HL-60 (cell line): ENCODE measurements at regions not wholly inside any gene's neighbourhood (a gene's known extent, or its start where the extent isn't known, plus 50 kb on each side); places are given as distances from the start of the nearest gene placed in this dataset.
"Not testable (repeated sequence)": the region's sequence is repeated elsewhere in the genome, so short reads cannot be mapped to it uniquely, and the experiment has no call there.

ENCODE experiments used
- DNase-seq, 2 experiments: peaks; one replicate each; pipeline ENCODE4 v3.0.0-alpha.2; 2010 to 2020; ENCODE audit warnings: low read depth in 1 of 2, low spot score in 1 of 2
- H3K27ac ChIP-seq: fragments of 250-450 bp; sonication (Bioruptor Pico); replicated peaks from 2 replicates; pipeline ENCODE4 v1.5.1; 2020; ENCODE audit warnings: mild to moderate bottlenecking, moderate library complexity
- H3K27me3 ChIP-seq: fragments of 250-450 bp; sonication (Bioruptor Pico); 2 replicates; pipeline ENCODE4 v1.5.1; 2021; ENCODE audit warnings: mild to moderate bottlenecking, moderate library complexity; ENCODE audit not compliant: insufficient read depth, poor library complexity, severe bottlenecking
- H3K4me3 ChIP-seq: replicated peaks from 2 replicates; pipeline ENCODE4 v1.5.1; 2011; ENCODE audit warnings: mild to moderate bottlenecking, control low read depth, low read length; ENCODE audit not compliant: insufficient read depth

DNA sequence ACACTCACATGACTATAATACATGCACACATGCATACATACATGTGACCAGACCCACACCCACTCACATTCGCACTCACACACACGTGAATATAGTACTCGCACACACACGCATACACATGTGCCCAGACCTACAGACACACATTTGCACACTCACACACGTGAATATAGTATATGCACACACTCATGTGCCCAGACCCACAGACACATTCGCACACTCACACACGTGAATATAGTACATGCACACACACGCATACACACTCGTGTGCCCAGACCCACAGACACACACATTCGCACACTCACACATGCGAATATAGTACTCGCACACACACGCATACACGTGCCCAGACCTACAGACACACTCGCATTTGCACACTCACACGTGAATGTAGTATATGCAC lies 186.9 kb downstream of the NPIPB11 start:
- H3K27me3 ChIP-seq, H3K4me3 ChIP-seq, H3K27ac ChIP-seq, DNase-seq: not testable (repeated sequence)

DNA sequence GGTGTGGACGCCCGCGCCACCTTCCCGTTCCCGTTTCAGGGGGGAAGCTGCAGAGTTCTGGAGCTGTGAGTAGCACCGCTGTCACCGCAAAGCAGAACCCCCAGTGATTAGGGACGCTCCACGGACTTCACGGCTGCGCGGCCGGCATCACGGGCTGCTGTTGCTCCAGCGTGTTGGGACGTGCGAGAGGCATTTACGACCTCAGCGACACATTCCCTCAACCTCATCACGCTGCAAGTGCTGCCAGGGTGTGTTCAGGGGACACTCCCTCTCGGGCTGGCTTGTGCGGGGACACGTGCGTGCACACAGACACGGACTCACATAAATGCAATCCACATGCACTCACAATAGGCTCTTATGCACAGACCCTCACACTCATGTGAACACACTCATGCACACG lies 187.9 kb downstream of the NPIPB11 start:
- H3K27ac ChIP-seq, DNase-seq, H3K4me3 ChIP-seq: not testable (repeated sequence)

DNA sequence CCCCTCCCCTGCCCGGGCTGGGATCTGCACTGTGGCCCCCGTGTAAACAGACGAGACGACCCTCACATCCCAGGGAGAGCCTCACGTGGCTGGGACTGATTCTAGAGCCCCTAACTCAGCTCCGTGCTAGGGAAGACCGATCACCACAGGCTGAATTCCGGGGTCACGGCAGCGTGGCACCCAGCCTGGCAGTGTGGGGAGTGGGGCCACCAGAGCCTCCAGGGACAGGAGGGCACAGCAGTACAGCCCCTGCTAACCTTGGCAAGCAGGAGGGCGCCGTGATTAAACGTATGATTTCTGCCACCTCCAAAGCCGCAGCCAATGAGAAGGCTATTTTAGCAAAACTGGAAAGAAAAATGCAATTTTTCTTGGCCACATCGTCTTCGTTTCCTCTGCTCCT lies 188.3 kb downstream of the NPIPB11 start:
- H3K27me3 ChIP-seq, H3K4me3 ChIP-seq, H3K27ac ChIP-seq, DNase-seq: not testable (repeated sequence)

More for the DNA sequence above, 187.9 kb downstream of the NPIPB11 start:
- H3K27me3 ChIP-seq: not testable (repeated sequence)

DNA sequence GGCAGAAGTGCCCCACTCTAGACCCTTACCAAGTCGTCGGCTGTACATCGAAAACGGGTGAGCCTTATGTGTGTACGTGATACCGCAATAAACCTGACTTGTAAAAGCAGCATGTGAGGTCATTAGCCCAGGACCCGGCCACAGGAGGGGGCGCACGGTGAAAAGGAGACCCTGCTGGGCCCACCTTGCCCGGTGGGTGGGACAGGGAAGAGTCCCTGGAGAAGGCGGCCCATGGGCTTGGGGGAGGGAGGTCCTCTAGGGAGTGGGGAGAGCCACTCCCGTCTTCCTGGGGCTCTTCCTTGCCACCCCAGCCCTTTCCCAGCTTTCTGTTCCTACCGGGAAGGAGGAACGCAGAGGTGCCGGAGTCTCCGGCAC lies 188.8 kb downstream of the NPIPB11 start:
- not testable (repeated sequence) for H3K27me3 ChIP-seq, H3K4me3 ChIP-seq, H3K27ac ChIP-seq

DNA sequence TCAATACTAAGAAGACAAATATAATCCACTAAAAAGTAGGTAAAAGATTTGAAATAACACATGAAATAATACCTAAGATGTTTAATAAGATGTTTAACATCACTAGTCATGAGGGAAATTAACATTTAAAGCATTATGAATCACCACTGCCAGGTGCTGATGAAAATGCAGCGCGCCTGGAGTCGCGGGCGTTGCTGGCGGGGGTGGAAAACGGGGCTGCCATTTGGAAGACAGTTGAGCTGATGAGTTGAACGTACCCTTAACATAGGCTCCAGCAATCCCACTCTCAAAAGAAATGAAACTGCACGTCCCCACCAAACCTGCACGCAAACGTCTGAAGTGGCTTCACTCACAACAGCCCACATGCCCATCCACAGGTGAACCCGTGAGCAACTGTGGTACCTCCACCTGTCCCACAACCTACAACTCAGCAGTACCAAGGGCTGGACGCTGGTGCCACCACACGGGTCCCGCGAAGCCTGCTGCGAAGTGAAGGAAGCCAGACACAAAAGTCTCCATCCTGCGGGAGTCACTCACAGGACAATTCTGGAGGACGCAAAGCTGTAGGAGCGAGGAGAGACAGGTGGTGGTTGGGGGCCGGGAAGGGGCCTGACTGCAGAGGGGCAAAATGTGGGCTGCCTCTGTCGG lies 189.3 kb downstream of the NPIPB11 start:
- H3K27me3 ChIP-seq, H3K27ac ChIP-seq, DNase-seq, H3K4me3 ChIP-seq: not testable (repeated sequence)

More for the DNA sequence above, 188.8 kb downstream of the NPIPB11 start:
- DNase-seq: not testable (repeated sequence)

DNA sequence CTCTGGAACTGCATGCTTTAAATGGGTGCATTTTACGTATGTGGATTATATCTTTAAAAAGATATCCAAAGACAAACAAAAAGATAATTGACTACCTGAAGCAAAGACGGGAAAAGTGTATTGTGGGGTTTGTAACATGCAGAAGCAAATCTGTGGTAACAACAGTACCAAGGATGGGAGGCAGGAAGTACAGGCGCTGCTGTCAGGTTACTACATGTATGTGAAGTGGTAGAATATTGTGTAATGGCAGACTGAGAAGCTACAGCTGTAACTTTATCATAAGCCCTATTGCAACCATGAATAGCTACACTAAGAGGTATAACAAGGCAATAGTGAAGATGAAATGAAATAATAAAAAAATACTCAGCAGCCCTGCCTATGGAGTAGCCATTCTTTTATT lies 192.7 kb downstream of the NPIPB11 start:
- DNase-seq: peak in 1 of 2 experiments; percentile 44

DNA sequence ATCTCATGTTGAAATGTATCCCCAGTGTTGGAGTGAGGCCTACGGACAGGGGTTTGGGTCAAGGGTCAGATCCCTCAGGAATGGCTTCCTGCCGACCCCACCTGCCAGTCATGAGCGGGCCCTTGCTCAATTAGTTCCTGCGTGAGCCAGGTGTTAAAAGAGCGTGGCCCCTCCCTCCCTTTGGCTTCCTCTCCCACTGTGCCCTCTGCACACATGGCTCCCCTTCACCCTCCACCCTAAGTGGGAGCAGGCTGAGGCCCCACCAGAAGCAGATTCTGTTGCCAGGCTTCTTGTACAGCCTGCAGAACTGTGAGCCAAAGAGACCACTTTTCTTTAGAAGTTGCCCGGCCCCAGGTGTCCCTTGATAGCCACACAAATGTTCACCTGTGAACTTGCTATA lies 193.3 kb downstream of the NPIPB11 start:
- not testable (repeated sequence) for H3K27ac ChIP-seq, H3K4me3 ChIP-seq, H3K27me3 ChIP-seq, DNase-seq

More for the DNA sequence above, 192.7 kb downstream of the NPIPB11 start:
- H3K4me3 ChIP-seq, H3K27ac ChIP-seq, H3K27me3 ChIP-seq: not testable (repeated sequence)

DNA sequence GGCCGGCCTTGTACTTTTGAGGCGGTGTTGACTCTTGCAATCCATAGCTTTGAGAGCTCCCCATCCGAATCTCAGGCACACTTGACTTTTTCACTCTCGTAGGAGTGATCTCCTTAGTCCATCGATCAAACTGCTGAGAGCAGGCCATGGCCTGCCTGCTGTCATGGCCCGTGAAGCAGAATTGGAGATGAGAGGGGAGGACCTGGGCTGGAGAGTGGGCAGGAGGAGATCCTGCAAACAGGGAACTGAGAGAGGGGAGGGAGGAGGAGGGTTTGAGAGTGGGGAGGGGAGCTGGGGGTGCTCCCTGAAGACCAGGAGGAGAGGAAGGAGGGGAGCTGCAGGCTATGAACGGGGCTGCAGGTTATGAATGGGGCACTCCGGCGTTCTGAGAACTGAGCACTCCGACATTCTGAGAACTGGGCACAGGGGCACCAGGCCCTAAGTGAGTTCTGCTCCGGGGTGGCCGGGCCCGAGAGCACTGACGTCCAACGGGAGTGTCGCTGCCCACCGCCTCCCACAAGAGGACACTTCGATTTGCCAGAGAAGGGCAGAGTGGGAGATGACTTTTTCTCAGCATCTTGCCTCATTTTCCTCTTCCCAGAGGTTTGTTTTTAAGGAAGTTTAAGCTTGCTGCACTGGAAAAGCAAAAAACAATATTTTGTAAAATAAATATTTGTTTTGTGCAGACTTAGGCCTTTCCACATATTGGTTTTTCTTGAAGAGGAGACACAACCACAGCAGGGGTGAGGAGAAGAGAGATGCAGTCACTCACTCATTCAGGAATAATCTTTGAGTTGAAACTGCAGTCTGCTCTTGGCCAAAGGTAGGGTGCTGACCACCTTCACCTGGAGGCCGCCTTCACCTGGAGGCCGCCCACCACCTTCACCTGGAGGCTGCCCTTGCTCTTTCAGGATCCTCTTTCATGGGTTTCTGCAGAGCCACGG lies 194.2 kb downstream of the NPIPB11 start:
- not testable (repeated sequence) for H3K27ac ChIP-seq, H3K4me3 ChIP-seq, H3K27me3 ChIP-seq, DNase-seq

DNA sequence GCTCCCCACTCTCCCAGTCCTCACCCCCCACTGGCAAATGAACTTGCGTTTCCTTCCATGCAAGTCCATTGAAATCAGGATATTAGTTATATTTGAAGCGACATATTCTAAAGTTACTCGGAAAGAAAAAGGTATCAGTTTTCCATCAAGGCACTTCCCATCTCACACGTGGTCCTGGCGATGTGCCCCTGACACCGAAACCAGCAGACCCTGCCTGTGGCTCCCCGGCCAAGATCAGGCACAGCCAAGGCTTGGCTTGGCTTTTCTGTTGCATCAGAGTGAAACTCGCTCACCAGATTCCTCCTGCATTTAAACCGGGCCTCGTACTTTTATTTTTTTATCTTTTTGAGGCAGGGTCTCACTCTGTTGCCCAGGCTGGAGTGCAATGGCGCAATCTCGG lies 195.1 kb downstream of the NPIPB11 start:
- H3K27me3 ChIP-seq, DNase-seq, H3K27ac ChIP-seq, H3K4me3 ChIP-seq: not testable (repeated sequence)

DNA sequence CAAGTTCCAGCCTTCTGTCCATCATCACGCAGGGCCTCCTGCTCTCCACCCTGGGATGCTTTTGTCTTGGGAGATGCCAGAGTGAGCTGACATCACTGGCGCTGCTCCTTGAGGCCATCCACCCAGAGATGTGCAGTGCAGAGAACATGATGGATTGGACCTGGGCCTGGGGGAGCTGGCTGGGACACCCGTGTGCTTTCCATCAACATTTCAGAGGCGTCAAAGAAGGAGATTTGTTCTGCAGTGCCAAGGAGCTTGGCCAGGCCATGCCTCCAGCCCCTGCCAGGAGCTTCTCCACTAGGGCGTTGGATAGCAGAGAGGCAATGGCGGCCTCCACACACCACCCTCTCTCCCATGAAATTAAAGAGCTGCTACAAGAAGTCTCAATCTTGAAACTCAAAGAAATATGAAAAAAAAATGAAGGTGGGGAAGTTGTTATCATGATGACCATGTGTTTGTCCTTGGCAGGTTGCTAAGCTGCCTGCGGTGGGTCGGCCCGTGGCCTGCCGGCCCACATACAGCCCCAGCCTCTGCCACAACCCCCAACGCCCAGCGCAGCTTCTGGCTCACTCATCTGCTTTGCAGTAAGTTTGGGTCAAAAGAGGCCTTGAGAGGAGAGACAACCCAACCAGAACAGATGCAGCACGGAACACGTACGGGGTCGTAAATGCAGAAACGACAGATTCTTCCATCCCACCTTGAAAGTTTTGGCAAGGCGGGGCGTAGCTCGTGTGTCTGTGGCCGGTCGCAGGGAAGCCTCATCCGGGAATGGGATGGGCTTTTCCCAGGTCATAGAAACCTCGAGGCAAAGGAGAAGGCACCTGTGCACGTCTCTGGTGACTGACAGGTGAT lies 196.0 kb downstream of the NPIPB11 start:
- not testable (repeated sequence) for DNase-seq, H3K4me3 ChIP-seq, H3K27me3 ChIP-seq, H3K27ac ChIP-seq

DNA sequence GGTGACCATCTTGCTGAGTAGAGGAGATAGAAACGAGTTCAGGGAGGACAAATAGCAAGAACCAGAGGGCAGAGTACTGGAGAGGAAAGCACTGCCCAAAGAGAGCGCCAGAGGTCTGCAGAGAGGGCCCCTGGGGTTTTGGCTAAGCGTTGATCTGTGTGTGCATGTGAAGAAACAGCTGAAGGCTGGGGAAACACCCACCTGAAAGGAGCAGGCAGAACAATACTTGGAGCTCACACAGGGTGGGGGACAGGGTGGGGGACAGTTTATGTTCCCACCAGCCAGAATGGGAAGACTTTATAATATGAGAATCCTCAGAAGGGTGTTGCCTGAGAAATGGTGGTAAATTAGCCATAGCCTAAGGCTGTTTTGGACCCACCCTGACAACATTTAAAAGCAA lies 200.4 kb downstream of the NPIPB11 start:
- H3K4me3 ChIP-seq, DNase-seq, H3K27me3 ChIP-seq, H3K27ac ChIP-seq: not testable (repeated sequence)

DNA sequence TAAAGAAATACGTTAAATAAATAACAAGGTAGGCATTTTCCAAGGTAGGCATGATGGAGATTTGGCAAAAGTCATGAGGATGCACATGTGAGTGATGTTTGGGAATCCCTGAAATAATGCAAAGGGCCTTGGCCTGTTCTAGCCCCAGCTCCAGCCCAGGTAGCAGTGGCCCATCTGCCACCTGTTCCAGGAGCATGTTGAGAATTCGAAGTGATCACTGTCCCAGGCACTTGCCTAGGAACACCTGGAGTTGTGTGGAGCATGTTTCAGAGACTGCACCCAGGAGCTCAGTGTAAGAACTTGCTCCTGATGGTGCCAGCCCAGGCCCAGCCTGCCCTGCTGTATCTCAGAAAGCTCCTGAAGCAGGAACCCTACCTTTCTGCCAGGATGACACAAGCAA lies 201.4 kb downstream of the NPIPB11 start:
- H3K4me3 ChIP-seq, DNase-seq, H3K27me3 ChIP-seq, H3K27ac ChIP-seq: not testable (repeated sequence)
